ENCODE measurements at regions not wholly inside any gene's neighbourhood (a gene's known extent, or its start where the extent isn't known, plus 50 kb on each side); places are given as distances from the start of the nearest gene placed in this dataset.

- H3K36me3 Mint-ChIP-seq (ENCODE audit: insufficient read depth, unreplicated experiment): no peaks in the 10 kb centered on the region
- no peaks in the 10 kb centered on the region for H3K27me3 Mint-ChIP-seq (ENCODE audit: insufficient read depth, unreplicated experiment)
- ChIA-PET CTCF (no interaction called here), POLR2A (no interaction called here)
- no peaks in the 10 kb centered on the region for H3K9me3 Mint-ChIP-seq (ENCODE audit: unreplicated experiment)
- no peak overlapping the region for H3K27ac Mint-ChIP-seq (ENCODE audit: low read depth, unreplicated experiment)
- BruUV-seq (replicated peaks): no TSS peak
- intact Hi-C loops (cut with micrococcal nuclease): no loop called here
- TF ChIP-seq, protein P1, sequence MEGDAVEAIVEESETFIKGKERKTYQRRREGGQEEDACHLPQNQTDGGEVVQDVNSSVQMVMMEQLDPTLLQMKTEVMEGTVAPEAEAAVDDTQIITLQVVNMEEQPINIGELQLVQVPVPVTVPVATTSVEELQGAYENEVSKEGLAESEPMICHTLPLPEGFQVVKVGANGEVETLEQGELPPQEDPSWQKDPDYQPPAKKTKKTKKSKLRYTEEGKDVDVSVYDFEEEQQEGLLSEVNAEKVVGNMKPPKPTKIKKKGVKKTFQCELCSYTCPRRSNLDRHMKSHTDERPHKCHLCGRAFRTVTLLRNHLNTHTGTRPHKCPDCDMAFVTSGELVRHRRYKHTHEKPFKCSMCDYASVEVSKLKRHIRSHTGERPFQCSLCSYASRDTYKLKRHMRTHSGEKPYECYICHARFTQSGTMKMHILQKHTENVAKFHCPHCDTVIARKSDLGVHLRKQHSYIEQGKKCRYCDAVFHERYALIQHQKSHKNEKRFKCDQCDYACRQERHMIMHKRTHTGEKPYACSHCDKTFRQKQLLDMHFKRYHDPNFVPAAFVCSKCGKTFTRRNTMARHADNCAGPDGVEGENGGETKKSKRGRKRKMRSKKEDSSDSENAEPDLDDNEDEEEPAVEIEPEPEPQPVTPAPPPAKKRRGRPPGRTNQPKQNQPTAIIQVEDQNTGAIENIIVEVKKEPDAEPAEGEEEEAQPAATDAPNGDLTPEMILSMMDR (IDR thresholded peaks at IDR 0.05; ENCODE audit: unreplicated experiment): no peak
- no peak for DNase-seq (ENCODE audit: unreplicated experiment)
- no peaks in the 10 kb centered on the region for H3K4me1 Mint-ChIP-seq (ENCODE audit: insufficient read depth, unreplicated experiment)
- H3K4me3 Mint-ChIP-seq (ENCODE audit: unreplicated experiment): no peak overlapping the region
Observed at GRCh38 chr9:87283585-87283984, 214.1 kb upstream of the DAPK1 start.

- no peak for DNase-seq (ENCODE audit: unreplicated experiment)
- Mint-ChIP-seq H3K27me3 (ENCODE audit: insufficient read depth, unreplicated experiment) (no peaks in the 10 kb centered on the region), H3K4me3 (ENCODE audit: unreplicated experiment) (no peak overlapping the region)
Observed at GRCh38 chr9:87285183-87285850, 212.3 kb upstream of the DAPK1 start.

DNA sequence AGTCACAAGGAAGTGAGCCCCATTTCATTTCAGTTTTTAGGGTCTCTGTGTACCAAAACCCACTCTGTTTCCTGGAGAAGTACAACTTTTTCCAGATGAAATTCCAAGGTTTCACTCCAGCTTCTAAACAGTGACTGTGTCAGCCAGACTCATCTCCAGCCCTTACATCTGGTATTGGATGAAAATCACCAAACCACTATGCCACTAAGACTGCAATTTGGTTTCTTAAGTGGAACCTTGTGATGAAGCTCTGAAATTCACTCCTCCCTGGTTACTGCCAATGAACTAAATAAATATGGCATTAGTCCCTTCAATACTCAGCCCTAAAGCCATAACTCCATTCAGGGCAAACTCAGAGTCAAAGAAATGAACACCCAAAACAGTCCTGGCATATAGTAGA, 211.2 kb upstream of the DAPK1 start:
- Mint-ChIP-seq H3K27me3 (ENCODE audit: insufficient read depth, unreplicated experiment) (no peaks in the 10 kb centered on the region), H3K4me3 (ENCODE audit: unreplicated experiment) (no peak overlapping the region), H3K36me3 (ENCODE audit: insufficient read depth, unreplicated experiment) (no peaks in the 10 kb centered on the region), H3K4me1 (ENCODE audit: insufficient read depth, unreplicated experiment) (peaks cover 11% of the 10 kb centered on the region), H3K9me3 (ENCODE audit: unreplicated experiment) (no peaks in the 10 kb centered on the region), H3K27ac (ENCODE audit: low read depth, unreplicated experiment) (no peak overlapping the region)
- intact Hi-C loops (cut with micrococcal nuclease): no loop called here
- BruUV-seq (replicated peaks): no TSS peak
- CTCF ChIA-PET: interaction anchor here (1.1 kb wide), 1 partner anchor 51 kb away, joined by 3 read pairs; no protein-coding TSS in a partner anchor
- no peak for DNase-seq (ENCODE audit: unreplicated experiment)
- TF ChIP-seq, protein P1 (IDR thresholded peaks at IDR 0.05; ENCODE audit: unreplicated experiment): no peak
- POLR2A ChIA-PET: interaction anchor here (0.5 kb wide), 1 partner anchor 18 kb away, joined by 4 read pairs; no protein-coding TSS in a partner anchor

More at GRCh38 chr9:87285183-87285850, 212.3 kb upstream of the DAPK1 start:
- BruUV-seq (replicated peaks): no TSS peak
- TF ChIP-seq, protein P1 (IDR thresholded peaks at IDR 0.05; ENCODE audit: unreplicated experiment): no peak
- ChIA-PET CTCF (interaction anchor here (1.1 kb wide), 1 partner anchor 52 kb away, joined by 3 read pairs; no protein-coding TSS in a partner anchor), POLR2A (no interaction called here)
- H3K36me3 Mint-ChIP-seq (ENCODE audit: insufficient read depth, unreplicated experiment): no peaks in the 10 kb centered on the region
- no peak overlapping the region for H3K27ac Mint-ChIP-seq (ENCODE audit: low read depth, unreplicated experiment)
- intact Hi-C loops (cut with micrococcal nuclease): no loop called here
- H3K4me1 Mint-ChIP-seq (ENCODE audit: insufficient read depth, unreplicated experiment): peaks cover 4% of the 10 kb centered on the region
- H3K9me3 Mint-ChIP-seq (ENCODE audit: unreplicated experiment): no peaks in the 10 kb centered on the region

DNA sequence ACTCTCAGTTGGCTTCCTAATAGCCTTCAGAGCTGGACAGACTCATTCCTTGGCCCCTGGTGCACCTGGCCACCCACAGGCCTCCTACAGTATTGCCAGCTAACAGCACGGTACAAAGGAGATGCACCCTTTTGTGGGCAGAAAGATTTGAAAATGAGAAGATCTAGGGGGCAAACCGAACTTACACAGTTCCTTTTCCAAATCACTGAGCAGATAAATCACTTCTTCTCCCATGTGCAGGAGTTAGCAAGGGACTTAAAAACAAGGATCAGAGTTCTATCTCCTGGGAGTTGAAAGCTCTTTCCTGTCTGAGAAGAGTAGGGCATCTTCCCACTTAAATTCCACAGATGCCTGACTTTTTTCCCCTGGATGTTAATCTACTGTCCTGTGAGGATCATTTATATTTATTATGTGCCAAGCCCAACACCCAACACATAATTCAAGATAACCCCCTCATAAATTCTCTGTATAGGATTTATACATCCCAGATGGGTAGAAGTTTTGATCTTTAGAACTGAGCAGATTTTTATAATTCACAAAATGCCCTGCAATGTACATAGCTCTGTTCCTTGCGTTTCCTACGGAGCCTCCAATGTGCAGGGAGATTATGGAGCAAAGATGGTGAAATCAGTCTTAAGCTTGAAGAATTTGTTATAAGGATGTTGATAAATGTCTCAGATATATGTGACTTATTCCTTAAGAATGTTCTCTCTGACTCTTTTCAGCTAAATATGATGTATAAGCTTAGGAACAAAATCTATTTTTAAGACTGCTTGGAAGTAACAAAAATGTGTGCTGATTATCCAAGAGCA, 207.2 kb upstream of the DAPK1 start:
- POLR2A ChIA-PET: interaction anchor here (1.0 to 1.4 kb wide), 3 partner anchors 10 to 342 kb away, joined by 3 to 5 read pairs (median 4); no protein-coding TSS in a partner anchor
- CTCF ChIA-PET: interaction anchor here (0.6 to 1.3 kb wide), 2 partner anchors 16 to 34 kb away, joined by 3 to 4 read pairs; no protein-coding TSS in a partner anchor
- H3K36me3 Mint-ChIP-seq (ENCODE audit: insufficient read depth, unreplicated experiment): no peaks in the 10 kb centered on the region
- H3K4me1 Mint-ChIP-seq (ENCODE audit: insufficient read depth, unreplicated experiment): peaks cover 15% of the 10 kb centered on the region
- H3K4me3 Mint-ChIP-seq (ENCODE audit: unreplicated experiment): no peak overlapping the region
- intact Hi-C loops (cut with micrococcal nuclease): no loop called here
- TF ChIP-seq, protein P1 (IDR thresholded peaks at IDR 0.05; ENCODE audit: unreplicated experiment): peak; percentile 28
- H3K27me3 Mint-ChIP-seq (ENCODE audit: insufficient read depth, unreplicated experiment): no peaks in the 10 kb centered on the region
- BruUV-seq (replicated peaks): no TSS peak
- no peaks in the 10 kb centered on the region for H3K9me3 Mint-ChIP-seq (ENCODE audit: unreplicated experiment)
- H3K27ac Mint-ChIP-seq (ENCODE audit: low read depth, unreplicated experiment): no peak overlapping the region
- DNase-seq (ENCODE audit: unreplicated experiment): peak; percentile 46
